ENCODE measurements at regions not wholly inside any gene's neighbourhood (a gene's known extent, or its start where the extent isn't known, plus 50 kb on each side); places are given as distances from the start of the nearest gene placed in this dataset.

GRCh38 chr21:35506771-35507170, 457.7 kb upstream of the RUNX1 start:
- no peak overlapping the region for H3K4me3 ChIP-seq (ENCODE audit: low read length, poor library complexity, severe bottlenecking)
- H3K4me1 ChIP-seq (ENCODE audit: insufficient read depth, low read length, poor library complexity, severe bottlenecking): no peaks in the 10 kb centered on the region
- no peak overlapping the region for H2AFZ ChIP-seq (ENCODE audit: low read length)
- H3K9ac ChIP-seq (ENCODE audit: low read depth, low read length, poor library complexity, severe bottlenecking): no peak overlapping the region
- H3K4me2 ChIP-seq (ENCODE audit: low read depth, low read length, poor library complexity, severe bottlenecking): no peak overlapping the region
- H3K79me2 ChIP-seq (ENCODE audit: insufficient read depth, low read length): no peaks in the 10 kb centered on the region
- H3K36me3 ChIP-seq (ENCODE audit: insufficient read depth, low read length): no peaks in the 10 kb centered on the region
- H3K9me3 ChIP-seq (ENCODE audit: insufficient read depth, low read depth, low read length): no peaks in the 10 kb centered on the region
- H4K20me1 ChIP-seq (ENCODE audit: insufficient read depth, low read length, poor library complexity, severe bottlenecking): no peaks in the 10 kb centered on the region
- no peaks in the 10 kb centered on the region for H3K27me3 ChIP-seq (ENCODE audit: insufficient read depth, low read length, poor library complexity, severe bottlenecking)
- H3K9me2 ChIP-seq (replicated peaks; ENCODE audit: low read depth, low read length): no peaks in the 10 kb centered on the region
- no peaks in the 10 kb centered on the region for H3F3A ChIP-seq (ENCODE audit: low read depth)
- no peak for TF ChIP-seq CTCF (conservative IDR thresholded peaks at IDR 0.05; ENCODE audit: low read length)
- TF ChIP-seq EZH2phosphoT487 (IDR thresholded peaks at IDR 0.05; ENCODE audit: borderline replicate concordance): no peak

- H2AFZ ChIP-seq (ENCODE audit: low read length): no peak overlapping the region
- no peaks in the 10 kb centered on the region for H3K79me2 ChIP-seq (ENCODE audit: insufficient read depth, low read length)
- no peak overlapping the region for H3K4me2 ChIP-seq (ENCODE audit: low read depth, low read length, poor library complexity, severe bottlenecking)
- no peaks in the 10 kb centered on the region for H3K27me3 ChIP-seq (ENCODE audit: insufficient read depth, low read length, poor library complexity, severe bottlenecking)
- H3K9me3 ChIP-seq (ENCODE audit: insufficient read depth, low read depth, low read length): no peaks in the 10 kb centered on the region
- no peaks in the 10 kb centered on the region for H3K9me2 ChIP-seq (replicated peaks; ENCODE audit: low read depth, low read length)
- no peak overlapping the region for H3K4me3 ChIP-seq (ENCODE audit: low read length, poor library complexity, severe bottlenecking)
- H3K4me1 ChIP-seq (ENCODE audit: insufficient read depth, low read length, poor library complexity, severe bottlenecking): no peaks in the 10 kb centered on the region
- no peaks in the 10 kb centered on the region for H3F3A ChIP-seq (ENCODE audit: low read depth)
- no peaks in the 10 kb centered on the region for H3K36me3 ChIP-seq (ENCODE audit: insufficient read depth, low read length)
- no peak for TF ChIP-seq CTCF (conservative IDR thresholded peaks at IDR 0.05; ENCODE audit: low read length)
- TF ChIP-seq EZH2phosphoT487 (IDR thresholded peaks at IDR 0.05; ENCODE audit: borderline replicate concordance): no peak
- no peaks in the 10 kb centered on the region for H4K20me1 ChIP-seq (ENCODE audit: insufficient read depth, low read length, poor library complexity, severe bottlenecking)
- H3K9ac ChIP-seq (ENCODE audit: low read depth, low read length, poor library complexity, severe bottlenecking): no peak overlapping the region
Measured at GRCh38 chr21:35506352-35506751, 457.2 kb upstream of the RUNX1 start.

- Histone ChIP-seq H2AFZ (ENCODE audit: low read length) (no peak overlapping the region), H3K36me3 (ENCODE audit: insufficient read depth, low read length) (no peaks in the 10 kb centered on the region), H3K27me3 (ENCODE audit: insufficient read depth, low read length, poor library complexity, severe bottlenecking) (no peaks in the 10 kb centered on the region), H3K9ac (ENCODE audit: low read depth, low read length, poor library complexity, severe bottlenecking) (no peak overlapping the region), H3K79me2 (ENCODE audit: insufficient read depth, low read length) (no peaks in the 10 kb centered on the region), H3K9me3 (ENCODE audit: insufficient read depth, low read depth, low read length) (no peaks in the 10 kb centered on the region), H4K20me1 (ENCODE audit: insufficient read depth, low read length, poor library complexity, severe bottlenecking) (no peaks in the 10 kb centered on the region), H3K4me2 (ENCODE audit: low read depth, low read length, poor library complexity, severe bottlenecking) (no peak overlapping the region), H3F3A (ENCODE audit: low read depth) (no peaks in the 10 kb centered on the region), H3K4me3 (ENCODE audit: low read length, poor library complexity, severe bottlenecking) (no peak overlapping the region), H3K9me2 (replicated peaks; ENCODE audit: low read depth, low read length) (no peaks in the 10 kb centered on the region), H3K4me1 (ENCODE audit: insufficient read depth, low read length, poor library complexity, severe bottlenecking) (no peaks in the 10 kb centered on the region)
- no peak for TF ChIP-seq EZH2phosphoT487 (IDR thresholded peaks at IDR 0.05; ENCODE audit: borderline replicate concordance)
- no peak for TF ChIP-seq CTCF (conservative IDR thresholded peaks at IDR 0.05; ENCODE audit: low read length)
Measured at GRCh38 chr21:35504951-35505466, 455.9 kb upstream of the RUNX1 start.
